CD4-positive, CD25-positive, alpha-beta regulatory T cell (primary cell): ENCODE measurements at regions not wholly inside any gene's neighbourhood (a gene's known extent, or its start where the extent isn't known, plus 50 kb on each side); places are given as distances from the start of the nearest gene placed in this dataset.

ENCODE experiments used
- ATAC-seq, 2 donors: fragments of 150-1000 bp; cut with Tn5 transposase; one replicate each; pipeline ENCODE4 v1.10.0; 2021; ENCODE audit warnings: low read depth in 2 of 2, moderate number of reproducible peaks in 2 of 2, moderate library complexity in 1 of 2
- DNase-seq, 3 donors: peaks; one replicate each; pipeline versions ENCODE4 v3.0.0 to v3.0.0-alpha.2; 2012 to 2022; ENCODE audit warnings: mixed read lengths in 1 of 3
- H3K27ac ChIP-seq: one replicate; pipeline ENCODE4 v1.7.0; 2013; ENCODE audit warnings: mild to moderate bottlenecking, low read length; ENCODE audit not compliant: insufficient read depth, poor library complexity, severe bottlenecking
- H3K27me3 ChIP-seq: one replicate; pipeline ENCODE4 v1.7.0; 2013; ENCODE audit warnings: low read length; ENCODE audit not compliant: control insufficient read depth, insufficient read depth
- H3K36me3 ChIP-seq: one replicate; pipeline ENCODE4 v1.7.0; 2013; ENCODE audit warnings: mild to moderate bottlenecking, low read length, moderate library complexity; ENCODE audit not compliant: control insufficient read depth, insufficient read depth
- H3K4me1 ChIP-seq: 2 replicates; pipeline ENCODE4 v1.7.0; 2013; ENCODE audit warnings: mild to moderate bottlenecking, low read length; ENCODE audit not compliant: insufficient read depth, control insufficient read depth, poor library complexity, severe bottlenecking
- H3K4me3 ChIP-seq: one replicate; pipeline ENCODE4 v1.7.0; 2013; ENCODE audit warnings: low read depth, mild to moderate bottlenecking, low read length, moderate library complexity
- H3K9me3 ChIP-seq, 2 experiments: 1 replicate in 1 of 2; 2 replicates in 1 of 2; pipeline ENCODE4 v1.7.0; 2013; ENCODE audit warnings: low read length in 2 of 2, mild to moderate bottlenecking in 1 of 2, moderate library complexity in 1 of 2; ENCODE audit not compliant: control insufficient read depth in 2 of 2
- H3K27ac Mint-ChIP-seq, 3 donors: one replicate each; pipeline ENCODE4 v1.8.0; 2020 to 2022; ENCODE audit warnings: mild to moderate bottlenecking in 3 of 3, mixed read lengths in 3 of 3, moderate library complexity in 2 of 3
- H3K27me3 Mint-ChIP-seq: one replicate; pipeline ENCODE4 v1.8.0; 2022; ENCODE audit warnings: mild to moderate bottlenecking, mixed read lengths
- H3K36me3 Mint-ChIP-seq: one replicate; pipeline ENCODE4 v1.8.0; 2020; ENCODE audit warnings: mixed read lengths
- H3K4me1 Mint-ChIP-seq, 4 donors: one replicate each; pipeline ENCODE4 v1.8.0; 2020 to 2022; ENCODE audit warnings: mixed read lengths in 4 of 4, mild to moderate bottlenecking in 1 of 4
- H3K4me3 Mint-ChIP-seq, 4 donors: one replicate each; pipeline ENCODE4 v1.8.0; 2020 to 2022; ENCODE audit warnings: mild to moderate bottlenecking in 4 of 4, mixed read lengths in 4 of 4, moderate library complexity in 3 of 4
- H3K9me3 Mint-ChIP-seq, 7 donors: one replicate each; pipeline ENCODE4 v1.8.0; 2020 to 2022; ENCODE audit warnings: mixed read lengths in 7 of 7, mild to moderate bottlenecking in 3 of 7, moderate library complexity in 2 of 7

GRCh38 chr1:198042168-198042567 is 114.6 kb upstream of the NEK7 start:
- H3K36me3 Mint-ChIP-seq: no peaks in the 10 kb centered on the region
- H3K27ac ChIP-seq: no peak overlapping the region
- H3K9me3 Mint-ChIP-seq: peaks cover 0 to 4% (median 0%) of the 10 kb centered on the region in 7 donors

GRCh38 chr1:198047913-198048312 is 108.9 kb upstream of the NEK7 start:
- H3K27me3 Mint-ChIP-seq: peaks cover 12% of the 10 kb centered on the region
- Histone ChIP-seq H3K4me3 (no peak overlapping the region), H3K4me1 (no peaks in the 10 kb centered on the region), H3K27ac (no peak overlapping the region), H3K36me3 (no peaks in the 10 kb centered on the region), H3K9me3 (no peaks in the 10 kb centered on the region), H3K27me3 (peaks cover 3% of the 10 kb centered on the region)
- H3K4me1 Mint-ChIP-seq: peaks cover 6 to 7% (median 6%) of the 10 kb centered on the region in 4 donors
- no peak overlapping the region for H3K27ac Mint-ChIP-seq
- peak in 1 of 3 donors; percentile 73 for DNase-seq
- no peak for ATAC-seq
- no peak overlapping the region for H3K4me3 Mint-ChIP-seq
- no peaks in the 10 kb centered on the region for H3K36me3 Mint-ChIP-seq
- peaks cover 0 to 4% (median 2%) of the 10 kb centered on the region in 7 donors for H3K9me3 Mint-ChIP-seq

More at GRCh38 chr1:198042168-198042567, 114.6 kb upstream of the NEK7 start:
- no peaks in the 10 kb centered on the region for H3K4me1 ChIP-seq
- DNase-seq (no peak), ATAC-seq (no peak)
- H3K4me3 ChIP-seq: no peak overlapping the region
- no peaks in the 10 kb centered on the region for H3K27me3 ChIP-seq
- no peaks in the 10 kb centered on the region for H3K9me3 ChIP-seq
- H3K4me1 Mint-ChIP-seq: no peaks in the 10 kb centered on the region
- H3K4me3 Mint-ChIP-seq: no peak overlapping the region
- no peaks in the 10 kb centered on the region for H3K27me3 Mint-ChIP-seq
- no peak overlapping the region for H3K27ac Mint-ChIP-seq
- H3K36me3 ChIP-seq: no peaks in the 10 kb centered on the region

DNA sequence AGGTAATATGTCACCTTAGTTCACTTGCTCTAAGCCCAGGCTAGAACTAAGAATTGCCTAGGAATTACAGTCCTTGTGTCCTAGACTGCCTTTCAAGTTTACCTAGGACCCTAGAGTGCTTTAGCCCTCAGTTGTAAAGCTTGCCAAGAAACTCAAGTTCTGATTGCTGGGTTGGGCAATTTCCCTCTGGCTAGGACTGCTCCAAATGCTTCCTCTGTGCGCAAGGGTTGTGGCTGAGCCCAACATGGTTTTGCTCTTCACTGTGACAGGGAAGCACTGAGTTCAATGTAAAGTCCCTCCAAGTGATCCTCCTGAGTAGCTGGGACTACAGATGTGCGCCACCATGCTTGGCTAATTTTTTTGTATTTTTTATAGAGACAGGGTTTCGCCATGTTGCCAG is 102.3 kb upstream of the NEK7 start:
- H3K9me3 Mint-ChIP-seq: peaks cover 0 to 10% (median 0%) of the 10 kb centered on the region in 7 donors

GRCh38 chr1:198056255-198056654 is 100.5 kb upstream of the NEK7 start:
- Mint-ChIP-seq H3K4me3 (no peak overlapping the region), H3K36me3 (no peaks in the 10 kb centered on the region), H3K9me3 (peaks cover 0 to 7% (median 0%) of the 10 kb centered on the region in 7 donors), H3K27ac (no peak overlapping the region), H3K4me1 (peaks cover 0 to 2% (median 0%) of the 10 kb centered on the region in 4 donors), H3K27me3 (peaks cover 16% of the 10 kb centered on the region)
- Histone ChIP-seq H3K36me3 (no peaks in the 10 kb centered on the region), H3K27me3 (peaks cover 2% of the 10 kb centered on the region), H3K4me1 (no peaks in the 10 kb centered on the region), H3K4me3 (no peak overlapping the region), H3K9me3 (no peaks in the 10 kb centered on the region), H3K27ac (no peak overlapping the region)
- DNase-seq: peak in 1 of 3 donors; percentile 22
- no peak for ATAC-seq

More for the DNA sequence above, 102.3 kb upstream of the NEK7 start:
- no peaks in the 10 kb centered on the region for H3K36me3 ChIP-seq
- Mint-ChIP-seq H3K27me3 (peaks cover 13% of the 10 kb centered on the region), H3K36me3 (no peaks in the 10 kb centered on the region), H3K27ac (no peak overlapping the region), H3K4me1 (peaks cover 0 to 2% (median 0%) of the 10 kb centered on the region in 4 donors), H3K4me3 (no peak overlapping the region)
- H3K27ac ChIP-seq: no peak overlapping the region
- no peak overlapping the region for H3K4me3 ChIP-seq
- H3K27me3 ChIP-seq: no peaks in the 10 kb centered on the region
- H3K9me3 ChIP-seq: no peaks in the 10 kb centered on the region
- no peak for ATAC-seq
- H3K4me1 ChIP-seq: no peaks in the 10 kb centered on the region
- DNase-seq: no peak

DNA sequence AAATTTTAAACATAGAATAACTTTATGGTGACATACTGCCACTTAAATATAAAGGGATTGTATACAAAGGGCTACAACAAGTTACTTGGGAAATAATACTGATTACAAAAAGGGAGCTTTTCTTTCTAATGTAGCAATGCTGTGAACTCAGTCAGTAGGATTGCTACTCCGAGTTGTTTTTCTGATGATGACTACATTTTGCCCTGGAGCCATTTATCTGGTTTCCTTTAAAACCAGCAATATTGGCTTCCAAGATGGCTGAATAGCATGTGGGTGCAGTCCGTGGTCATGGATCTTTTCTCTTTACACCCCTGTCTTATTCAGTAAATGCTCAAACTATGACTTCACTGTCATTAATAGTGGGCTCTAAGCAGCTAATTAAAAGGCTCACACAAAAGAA is 92.6 kb upstream of the NEK7 start:
- Mint-ChIP-seq H3K4me3 (no peak overlapping the region), H3K4me1 (no peaks in the 10 kb centered on the region), H3K27me3 (peaks cover 36% of the 10 kb centered on the region), H3K36me3 (no peaks in the 10 kb centered on the region), H3K27ac (no peak overlapping the region), H3K9me3 (peaks cover 0 to 1% (median 0%) of the 10 kb centered on the region in 7 donors)
- H3K36me3 ChIP-seq: no peaks in the 10 kb centered on the region
- ATAC-seq (no peak), DNase-seq (no peak)
- no peaks in the 10 kb centered on the region for H3K4me1 ChIP-seq
- no peaks in the 10 kb centered on the region for H3K9me3 ChIP-seq
- peaks cover 9% of the 10 kb centered on the region for H3K27me3 ChIP-seq
- no peak overlapping the region for H3K4me3 ChIP-seq
- no peak overlapping the region for H3K27ac ChIP-seq

DNA sequence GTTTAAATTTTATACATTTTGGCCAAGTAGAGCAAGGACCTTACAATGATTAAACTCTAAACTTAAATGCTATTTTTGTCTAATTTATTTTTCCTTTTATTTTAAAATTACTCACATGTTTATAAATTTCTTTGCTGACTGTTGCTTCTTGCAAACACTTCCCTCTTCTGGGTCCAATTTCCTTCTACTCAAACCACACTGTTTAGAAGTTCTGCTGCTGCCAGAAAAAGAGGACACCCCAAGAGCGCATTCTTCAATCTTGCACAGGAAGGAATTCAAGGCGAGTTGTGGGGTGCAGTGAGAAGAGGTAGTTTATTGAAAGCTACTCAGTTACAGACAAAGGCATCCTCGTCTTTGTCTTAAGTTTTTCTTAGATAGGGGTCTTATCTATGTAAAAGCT is 88.5 kb upstream of the NEK7 start:
- Histone ChIP-seq H3K4me1 (no peaks in the 10 kb centered on the region), H3K9me3 (no peaks in the 10 kb centered on the region), H3K27me3 (peaks cover 29% of the 10 kb centered on the region), H3K4me3 (no peak overlapping the region), H3K27ac (no peak overlapping the region), H3K36me3 (no peaks in the 10 kb centered on the region)
- DNase-seq: no peak
- no peak for ATAC-seq
- Mint-ChIP-seq H3K9me3 (no peaks in the 10 kb centered on the region), H3K27me3 (peaks cover 47% of the 10 kb centered on the region), H3K36me3 (no peaks in the 10 kb centered on the region), H3K4me3 (no peak overlapping the region), H3K27ac (no peak overlapping the region), H3K4me1 (no peaks in the 10 kb centered on the region)

GRCh38 chr1:198072177-198072576 is 84.6 kb upstream of the NEK7 start:
- peaks cover 38% of the 10 kb centered on the region for H3K27me3 ChIP-seq

DNA sequence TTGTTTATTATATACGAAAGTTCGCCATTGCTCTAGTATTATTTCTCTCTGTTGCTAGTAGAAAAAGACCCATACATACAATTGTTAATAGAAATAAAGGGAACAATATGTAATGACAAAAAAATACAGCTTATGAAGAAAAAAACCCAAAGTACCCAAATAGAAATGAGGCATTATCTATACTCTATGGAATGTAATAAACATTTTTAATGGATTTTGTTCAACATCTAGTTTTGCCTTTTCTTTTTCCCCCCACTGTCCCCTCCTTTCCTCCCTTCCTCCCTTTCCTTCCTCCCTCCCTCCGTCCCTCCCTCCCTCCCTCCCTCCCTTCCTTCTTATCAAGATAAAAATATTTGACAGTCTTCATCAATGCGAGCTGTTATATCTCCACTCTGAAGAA is 81.5 kb upstream of the NEK7 start:
- ATAC-seq (no peak), DNase-seq (no peak)
- H3K9me3 Mint-ChIP-seq: peaks cover 0 to 5% (median 3%) of the 10 kb centered on the region in 7 donors
- Histone ChIP-seq H3K4me3 (no peak overlapping the region), H3K9me3 (no peaks in the 10 kb centered on the region), H3K4me1 (no peaks in the 10 kb centered on the region), H3K27ac (no peak overlapping the region), H3K36me3 (no peaks in the 10 kb centered on the region), H3K27me3 (peaks cover 31% of the 10 kb centered on the region)
- H3K4me1 Mint-ChIP-seq: no peaks in the 10 kb centered on the region
- H3K27ac Mint-ChIP-seq: no peak overlapping the region
- no peak overlapping the region for H3K4me3 Mint-ChIP-seq
- H3K27me3 Mint-ChIP-seq: peaks cover 68% of the 10 kb centered on the region
- H3K36me3 Mint-ChIP-seq: no peaks in the 10 kb centered on the region

More at GRCh38 chr1:198072177-198072576, 84.6 kb upstream of the NEK7 start:
- Mint-ChIP-seq H3K4me3 (no peak overlapping the region), H3K9me3 (peaks cover 0 to 2% (median 0%) of the 10 kb centered on the region in 7 donors), H3K27me3 (peaks cover 64% of the 10 kb centered on the region), H3K27ac (no peak overlapping the region), H3K4me1 (no peaks in the 10 kb centered on the region), H3K36me3 (no peaks in the 10 kb centered on the region)
- Histone ChIP-seq H3K27ac (no peak overlapping the region), H3K4me1 (no peaks in the 10 kb centered on the region), H3K4me3 (no peak overlapping the region), H3K9me3 (no peaks in the 10 kb centered on the region), H3K36me3 (no peaks in the 10 kb centered on the region)
- DNase-seq (no peak), ATAC-seq (no peak)
